Lung (tissue), 11 donors: ENCODE measurements at regions not wholly inside any gene's neighbourhood (a gene's known extent, or its start where the extent isn't known, plus 50 kb on each side); places are given as distances from the start of the nearest gene placed in this dataset.

Experiments used
- ATAC-seq: fragments of 200-7000 bp; cut with Tn5 transposase; one replicate; pipeline ENCODE4 v1.9.1; 2020; ENCODE audit warnings: moderate number of reproducible peaks; ENCODE audit not compliant: insufficient read depth, low FRiP score
- DNase-seq, 3 donors: peaks; one replicate each; pipeline ENCODE4 v3.0.0-alpha.2; 2013 to 2017
- H3K27ac ChIP-seq, 2 donors: one replicate each; pipeline ENCODE4 v1.5.1; 2013; ENCODE audit warnings: mild to moderate bottlenecking in 2 of 2, moderate library complexity in 2 of 2, control low read depth in 1 of 2, inconsistent platforms in 1 of 2, low read depth in 1 of 2, low read length in 1 of 2
- H3K27me3 ChIP-seq, 3 donors: one replicate each; pipeline ENCODE4 v1.5.1; 2013; ENCODE audit warnings: low read length in 2 of 3; ENCODE audit not compliant: control insufficient read depth in 3 of 3, insufficient read depth in 3 of 3
- H3K36me3 ChIP-seq, 4 donors: one replicate each; pipeline ENCODE4 v1.5.1; 2013; ENCODE audit warnings: low read length in 4 of 4, mild to moderate bottlenecking in 1 of 4, moderate library complexity in 1 of 4; ENCODE audit not compliant: control insufficient read depth in 4 of 4, insufficient read depth in 4 of 4
- H3K4me1 ChIP-seq, 5 donors: one replicate each; pipeline ENCODE4 v1.5.1; 2013; ENCODE audit warnings: low read length in 5 of 5, mild to moderate bottlenecking in 2 of 5, moderate library complexity in 1 of 5; ENCODE audit not compliant: control insufficient read depth in 5 of 5, insufficient read depth in 5 of 5
- H3K4me3 ChIP-seq: one replicate; pipeline ENCODE4 v1.5.1; 2013; ENCODE audit warnings: mild to moderate bottlenecking, control low read depth, moderate library complexity
- H3K9ac ChIP-seq, 2 donors: one replicate each; pipeline ENCODE4 v1.5.1; 2013; ENCODE audit warnings: low read length in 2 of 2, control low read depth in 1 of 2; ENCODE audit not compliant: insufficient read depth in 1 of 2
- H3K9me3 ChIP-seq, 4 donors: one replicate each; pipeline ENCODE4 v1.5.1; 2013; ENCODE audit warnings: low read length in 3 of 4, mild to moderate bottlenecking in 1 of 4, moderate library complexity in 1 of 4; ENCODE audit not compliant: control insufficient read depth in 4 of 4, insufficient read depth in 3 of 4
- CTCF ChIP-seq: IDR thresholded peaks from 2 replicates; pipeline ENCODE4 v1.5.1; 2012; ENCODE audit warnings: mild to moderate bottlenecking; ENCODE audit errors: control extremely low read depth, extremely low read depth
- WGBS, 2 donors: extraction: QIAGEN DNeasy Blood & Tissue Kit; methylation state at CpG; one replicate each; pipeline ENCODE4 v1.1.7; 2013; 5-methylcytosine and 5-hydroxymethylcytosine counted together
- donor health status: control.
- donor health status: control.
- donor health status: Bipolar disorder and iron deficiency.
- donor health status: healthy.
- donor health status: DM: yes; HTN: yes; CAD: no.

GRCh38 chr5:63121471-63121870 lies 542.9 kb downstream of the LRRC70 start:
- WGBS, 2 donors = 64 to 81% methylated on average over 3 of the region's 3 CpGs
- Histone ChIP-seq H3K9me3 (no peaks in the 10 kb centered on the region), H3K9ac (no peak overlapping the region), H3K36me3 (no peaks in the 10 kb centered on the region), H3K4me1 (no peaks in the 10 kb centered on the region), H3K27ac (no peak overlapping the region), H3K4me3 (no peak overlapping the region), H3K27me3 (no peaks in the 10 kb centered on the region)
- no peak for DNase-seq
- no peak for TF ChIP-seq CTCF
- ATAC-seq = no peak

GRCh38 chr5:63118221-63118620 lies 539.6 kb downstream of the LRRC70 start:
- no peak for TF ChIP-seq CTCF

GRCh38 chr5:63111891-63112290 lies 533.3 kb downstream of the LRRC70 start:
- DNase-seq = no peak
- TF ChIP-seq CTCF = no peak
- no peaks in the 10 kb centered on the region for H3K27me3 ChIP-seq
- H3K27ac ChIP-seq = no peak overlapping the region
- H3K4me3 ChIP-seq = no peak overlapping the region
- no peak for ATAC-seq
- H3K9me3 ChIP-seq = no peaks in the 10 kb centered on the region
- H3K9ac ChIP-seq = no peak overlapping the region
- no peaks in the 10 kb centered on the region for H3K4me1 ChIP-seq
- no peaks in the 10 kb centered on the region for H3K36me3 ChIP-seq

More at GRCh38 chr5:63118221-63118620, 539.6 kb downstream of the LRRC70 start:
- Histone ChIP-seq H3K4me3 (no peak overlapping the region), H3K4me1 (no peaks in the 10 kb centered on the region), H3K9ac (no peak overlapping the region), H3K9me3 (no peaks in the 10 kb centered on the region), H3K27me3 (no peaks in the 10 kb centered on the region), H3K27ac (no peak overlapping the region), H3K36me3 (no peaks in the 10 kb centered on the region)
- ATAC-seq (no peak), DNase-seq (no peak)
- WGBS, 2 donors = 94 to 95% methylated on average over 1 of the region's 1 CpG

GRCh38 chr5:63101870-63102269 lies 523.3 kb downstream of the LRRC70 start:
- Histone ChIP-seq H3K9me3 (no peaks in the 10 kb centered on the region), H3K4me1 (peaks cover 0 to 9% (median 0%) of the 10 kb centered on the region in 5 donors), H3K36me3 (no peaks in the 10 kb centered on the region), H3K27ac (no peak overlapping the region), H3K9ac (no peak overlapping the region), H3K4me3 (no peak overlapping the region), H3K27me3 (no peaks in the 10 kb centered on the region)
- 60 to 95% methylated on average over 1 of the region's 1 CpG for WGBS, 2 donors
- DNase-seq = no peak
- no peak for TF ChIP-seq CTCF
- no peak for ATAC-seq
